ENCODE measurements at regions not wholly inside any gene's neighbourhood (a gene's known extent, or its start where the extent isn't known, plus 50 kb on each side); places are given as distances from the start of the nearest gene placed in this dataset.
"Not testable (repeated sequence)": the region's sequence is repeated elsewhere in the genome, so short reads cannot be mapped to it uniquely, and the experiment has no call there.

DNA sequence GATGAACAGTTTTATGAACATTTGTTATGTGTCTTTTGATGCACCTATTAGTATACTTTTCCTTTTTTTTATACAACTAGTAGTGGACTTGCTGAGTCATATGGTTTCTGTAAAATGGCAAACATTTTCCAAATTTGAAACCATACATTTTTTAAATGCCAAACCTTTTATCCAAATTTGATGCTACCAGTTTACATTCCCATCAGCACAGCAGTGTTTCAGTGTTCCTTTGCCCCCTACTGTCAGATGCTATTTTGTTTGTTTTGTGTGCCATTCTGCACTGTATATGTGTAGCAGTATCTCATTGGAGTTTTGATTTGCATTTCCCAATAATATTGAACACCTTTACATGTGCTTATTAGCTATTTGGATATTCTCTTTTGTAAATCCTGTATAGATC, 219.4 kb downstream of the TANC2 start:
- no peak for DNase-seq

GRCh38 chr17:63189082-63189481, 223.0 kb downstream of the TANC2 start:
- DNase-seq: no peak

- no peak for DNase-seq
Observed at GRCh38 chr17:63189930-63190329, 223.9 kb downstream of the TANC2 start.

DNA sequence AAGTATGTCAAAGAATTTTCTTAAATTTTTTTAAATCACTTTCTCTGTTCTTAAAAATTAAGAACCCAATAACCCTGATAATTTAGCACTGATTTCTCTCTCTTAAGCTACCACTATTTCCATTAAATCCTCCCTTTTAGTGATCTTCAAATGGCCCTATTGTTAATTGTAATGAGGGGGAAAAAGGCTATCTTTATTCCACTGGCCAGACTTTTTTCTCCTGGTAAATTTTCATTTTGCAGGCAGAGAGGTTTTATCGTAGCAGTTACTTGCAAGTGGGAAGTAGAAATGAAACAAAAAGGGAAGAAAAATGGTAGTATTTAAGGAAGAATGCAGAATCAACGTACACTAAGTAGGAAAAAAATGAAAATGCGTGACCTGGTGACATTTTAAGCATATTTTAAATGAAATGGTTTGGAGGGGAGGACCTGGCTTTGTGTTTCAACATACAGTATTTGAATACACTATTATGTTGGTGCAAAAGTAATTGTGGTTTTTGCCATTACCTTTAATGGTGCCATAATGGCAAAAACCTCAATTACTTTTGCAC, 224.9 kb downstream of the TANC2 start:
- no peak for DNase-seq

DNA sequence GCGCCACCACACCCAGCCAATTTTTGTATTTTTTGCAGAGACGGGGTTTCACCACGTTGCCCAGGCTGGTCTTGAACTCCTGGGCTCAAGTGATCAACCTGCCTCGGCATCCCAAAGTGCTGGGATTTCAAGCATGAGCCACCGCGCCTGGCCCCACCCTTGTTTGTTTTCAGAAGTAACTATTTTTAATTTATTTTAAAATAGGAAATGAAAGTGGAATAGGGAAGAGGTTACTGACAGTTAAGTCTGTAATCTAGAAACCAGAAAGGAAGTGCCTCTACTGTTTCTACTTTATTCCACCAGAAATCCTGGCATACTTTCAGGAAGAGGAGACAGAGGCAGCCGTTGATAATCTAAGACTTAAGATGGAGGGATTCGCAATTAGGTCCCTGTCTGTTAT, 225.6 kb downstream of the TANC2 start:
- DNase-seq: no peak

GRCh38 chr17:63193827-63194226, 227.8 kb downstream of the TANC2 start:
- no peak for DNase-seq

DNA sequence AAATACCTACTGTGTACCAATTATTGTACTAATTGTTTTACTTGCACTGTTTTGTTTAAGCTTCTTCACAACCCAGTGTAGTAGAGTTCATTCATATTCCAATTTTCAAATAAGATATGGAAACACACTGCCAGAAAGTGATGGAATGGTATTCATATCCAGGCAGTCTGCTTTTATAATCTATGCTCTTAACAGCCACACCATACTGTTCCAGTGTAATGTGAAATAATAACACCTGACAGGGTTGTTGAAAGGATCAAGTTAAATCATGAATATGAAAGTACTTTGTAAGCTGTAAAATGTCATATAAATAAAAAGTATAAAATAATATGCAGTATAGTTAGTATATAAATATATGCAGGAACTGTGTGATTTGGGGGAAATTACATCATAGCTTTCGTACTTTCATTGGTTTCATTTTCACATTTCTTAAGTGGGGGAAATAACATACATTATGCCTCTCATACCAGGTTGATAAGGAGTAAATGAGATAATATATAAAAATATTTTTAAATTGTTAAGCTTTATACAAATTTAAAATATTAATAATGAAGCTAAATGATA, 230.8 kb downstream of the TANC2 start:
- no peak for DNase-seq

- no peak for DNase-seq
Observed at GRCh38 chr17:63203652-63204051, 237.6 kb downstream of the TANC2 start.

DNA sequence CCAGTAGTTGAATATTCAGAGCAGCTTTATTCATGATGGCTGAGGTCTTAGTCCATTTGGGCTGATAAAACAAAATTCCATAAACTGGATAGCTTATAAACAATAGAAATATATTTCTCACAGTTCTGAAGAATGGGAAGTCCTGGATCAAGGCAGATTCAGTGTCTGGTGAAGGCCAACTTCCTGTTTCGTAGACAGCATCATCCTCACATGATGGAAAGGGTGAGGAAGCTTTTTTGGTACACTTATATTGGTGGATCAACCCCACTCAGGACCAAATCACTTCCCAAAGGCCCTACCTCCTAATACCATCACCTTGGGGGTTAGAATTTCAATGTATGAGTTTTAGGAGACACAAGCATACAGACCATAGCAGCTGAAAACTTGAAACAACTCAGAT, 224.2 kb downstream of the CYB561 start:
- no peak for DNase-seq

- DNase-seq: no peak
Observed at GRCh38 chr17:63222655-63223054, 223.5 kb downstream of the CYB561 start.

GRCh38 chr17:63223212-63223911, 222.7 kb downstream of the CYB561 start:
- DNase-seq: no peak

DNA sequence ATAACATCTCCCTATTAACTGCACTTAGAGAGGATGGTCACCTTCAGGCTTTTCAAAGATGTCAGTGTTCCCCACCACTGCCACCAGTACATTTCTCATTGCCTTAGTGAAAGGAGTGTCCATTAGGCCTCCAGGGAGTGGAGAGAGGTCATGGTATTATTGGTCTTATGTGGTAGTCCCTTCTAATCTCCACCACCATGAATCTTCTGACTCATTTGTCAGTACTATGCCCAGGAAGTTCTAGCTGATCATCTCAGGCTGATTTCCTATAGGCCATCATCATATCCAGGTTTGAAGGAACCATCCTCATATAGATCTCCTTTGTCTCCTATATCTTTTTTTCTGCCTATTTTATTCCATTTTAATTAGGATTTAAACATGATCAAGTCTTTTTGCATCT, 221.5 kb downstream of the CYB561 start:
- DNase-seq: no peak

GRCh38 chr17:63226720-63227119, 219.4 kb downstream of the CYB561 start:
- not testable (repeated sequence) for DNase-seq

DNA sequence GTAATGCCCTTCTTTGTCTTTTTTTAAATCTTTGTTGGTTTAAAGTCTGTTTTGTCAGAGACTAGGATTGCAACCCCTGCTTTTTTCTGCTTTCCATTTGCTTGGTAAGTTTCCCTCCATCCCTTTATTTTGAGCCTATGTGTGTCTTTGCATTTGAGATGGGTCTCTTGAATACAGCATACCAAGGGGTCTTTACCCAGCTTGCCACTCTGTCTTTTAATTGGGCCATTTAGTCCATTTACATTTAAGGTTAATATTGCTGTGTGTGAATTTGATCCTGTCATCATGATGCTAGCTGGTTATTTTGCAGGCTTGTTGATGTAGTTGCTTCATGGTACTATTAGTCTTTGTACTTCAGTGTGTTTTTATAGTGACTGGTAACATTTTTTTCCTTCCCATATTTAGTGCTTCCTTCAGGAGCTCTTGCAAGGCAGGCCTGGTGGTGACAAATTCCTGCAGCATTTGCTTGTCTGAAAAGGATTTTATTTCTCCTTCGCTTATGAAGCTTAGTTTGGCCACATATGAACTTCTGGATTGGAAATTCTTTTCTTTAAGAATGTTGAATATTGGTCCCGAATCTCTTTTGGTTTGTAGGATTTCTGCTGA, 215.0 kb downstream of the CYB561 start:
- not testable (repeated sequence) for DNase-seq

DNA sequence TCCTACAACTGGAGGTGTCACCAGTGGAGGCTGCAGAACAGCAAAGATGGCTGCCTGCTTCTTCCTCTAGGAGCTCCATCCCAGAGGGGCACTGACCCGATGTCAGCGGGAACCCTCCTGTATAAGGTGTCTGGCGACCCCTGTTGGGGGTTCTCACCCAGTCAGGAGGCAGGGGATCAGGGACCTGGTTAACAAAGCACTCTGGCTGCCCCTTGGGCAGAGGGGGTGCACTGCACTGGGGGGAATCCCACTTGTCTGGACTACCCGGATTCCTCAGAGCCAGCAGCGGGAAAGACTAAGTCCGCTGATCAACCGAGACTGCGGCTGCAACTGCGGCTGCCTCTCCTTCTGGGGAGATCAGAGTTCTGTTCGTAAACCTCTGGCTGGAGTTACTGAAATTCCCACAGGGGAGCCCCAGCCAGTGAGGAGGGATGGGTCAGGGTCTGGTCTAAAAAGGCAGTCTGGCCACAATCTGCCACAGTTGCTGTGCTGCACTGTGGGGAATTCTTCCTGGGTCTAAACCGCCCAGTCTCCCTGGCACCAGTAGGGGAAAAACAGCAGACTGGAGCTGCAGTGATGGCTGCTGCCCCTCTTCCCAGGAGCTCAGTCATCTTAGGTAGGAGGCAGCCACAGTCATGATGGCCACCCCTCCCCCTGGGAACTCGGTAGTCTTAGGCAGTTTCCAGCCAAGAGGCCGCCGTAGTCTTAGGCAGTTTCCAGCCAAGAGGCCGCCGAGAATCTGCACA, 213.4 kb downstream of the CYB561 start:
- DNase-seq: no peak

DNA sequence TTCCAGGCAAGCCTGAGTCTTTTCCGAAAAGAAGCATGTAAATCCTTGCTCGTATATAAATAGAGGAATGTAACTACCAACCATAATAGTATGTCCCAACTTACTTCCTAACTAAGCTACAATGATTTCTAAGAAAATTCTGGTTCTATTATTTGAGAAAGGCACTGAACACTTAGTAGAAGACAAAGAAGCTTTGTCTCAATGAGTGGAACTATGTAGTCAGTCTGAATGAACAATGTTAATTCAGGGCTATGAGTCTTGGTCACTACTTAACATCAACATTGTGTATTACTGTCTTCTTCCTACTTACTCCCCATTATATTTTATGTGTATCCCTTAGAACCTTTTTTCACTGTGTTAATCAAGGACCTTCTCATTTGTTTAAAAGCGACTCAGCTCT, 206.0 kb downstream of the CYB561 start:
- no peak for DNase-seq

DNA sequence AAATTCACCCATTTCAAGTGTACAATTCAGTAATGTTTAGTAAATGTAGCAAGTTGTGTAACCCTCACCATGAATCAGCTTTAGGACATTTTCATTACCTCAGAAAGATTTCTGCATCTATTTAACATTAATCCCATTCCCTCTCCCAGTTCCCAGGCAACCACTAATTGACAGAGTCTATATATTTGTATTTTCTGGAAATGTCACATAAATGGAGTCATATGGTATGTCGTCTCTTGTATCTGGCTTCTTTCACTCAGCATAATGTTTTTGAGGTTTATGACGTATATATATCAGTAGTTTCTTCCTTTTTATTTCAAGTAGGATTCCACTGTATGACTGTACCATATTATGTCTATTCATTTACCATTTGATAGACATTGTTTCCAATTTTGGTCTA, 199.8 kb downstream of the CYB561 start:
- DNase-seq: no peak

DNA sequence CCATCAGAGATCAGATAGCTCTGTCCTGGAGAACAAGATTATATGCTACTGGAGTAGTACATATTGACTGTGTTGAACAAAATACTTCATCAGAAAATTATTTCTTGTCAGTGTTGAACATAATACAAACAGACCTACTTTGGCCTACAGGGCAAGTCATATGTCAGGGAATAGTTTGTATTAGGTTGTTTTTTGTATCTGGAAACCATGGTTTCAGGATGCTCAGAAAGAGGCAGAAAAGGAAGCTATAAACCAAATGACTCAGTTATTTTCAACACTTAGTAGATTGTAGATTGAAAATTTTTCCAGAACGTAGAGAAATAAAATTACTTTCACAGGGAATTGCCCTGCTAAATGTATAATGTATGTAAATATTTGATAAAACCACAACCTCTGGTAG, 198.4 kb downstream of the CYB561 start:
- no peak for DNase-seq

DNA sequence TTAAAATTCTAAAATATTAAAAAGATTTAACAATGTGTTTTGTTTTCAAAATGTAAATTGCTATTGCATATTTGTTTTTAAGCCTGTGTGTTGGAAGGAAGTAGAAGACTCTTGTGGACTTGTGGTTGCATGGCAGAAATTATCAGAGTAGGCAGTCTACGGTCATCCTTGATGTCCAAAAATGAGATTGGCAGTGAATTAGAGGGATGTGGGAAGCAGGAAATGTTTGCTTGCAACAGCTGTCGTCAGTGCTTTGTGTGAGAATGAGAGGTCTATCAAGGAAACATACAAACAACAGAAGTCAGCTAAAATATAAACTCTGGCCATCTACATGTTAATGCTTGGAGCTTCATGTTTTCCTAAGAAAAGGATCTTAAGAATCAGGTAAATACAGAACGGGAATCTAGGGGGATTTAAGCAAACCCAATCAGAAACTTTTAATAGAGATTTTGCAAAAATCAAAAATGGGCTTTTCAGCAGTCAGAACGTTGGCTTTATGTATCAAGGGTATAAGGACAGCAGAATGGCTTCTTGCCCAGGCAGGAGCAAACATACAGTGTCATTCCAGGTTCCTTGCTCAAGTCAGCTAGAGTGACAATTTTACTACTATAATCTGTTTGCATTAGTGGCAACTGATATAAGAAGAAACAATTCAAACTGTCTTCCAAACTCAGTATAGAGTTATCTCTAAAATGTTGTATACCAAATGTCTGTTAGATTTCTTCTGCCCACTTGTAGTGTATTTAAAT, 196.7 kb downstream of the CYB561 start:
- DNase-seq: no peak

GRCh38 chr17:63250830-63251229, 195.3 kb downstream of the CYB561 start:
- no peak for DNase-seq

DNA sequence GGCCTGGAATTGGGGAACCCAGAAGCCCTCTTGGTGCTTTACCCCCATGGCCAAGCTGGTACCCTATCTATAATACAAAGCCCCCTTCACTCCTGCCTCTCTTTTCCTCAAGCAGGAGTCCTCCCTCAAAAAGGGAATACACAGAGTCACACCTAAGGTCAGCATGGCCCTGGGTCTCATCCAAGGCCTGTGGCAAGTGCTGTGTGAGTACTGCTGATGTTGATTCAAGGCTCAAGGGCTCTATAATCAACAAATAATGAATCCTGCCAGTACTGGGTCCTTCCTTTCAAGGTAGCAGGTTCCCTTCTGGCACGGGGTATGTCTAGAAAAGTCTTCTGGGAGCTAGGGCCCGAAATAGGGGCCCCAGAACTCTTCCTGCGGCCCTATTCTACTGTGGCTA, 187.3 kb downstream of the CYB561 start:
- DNase-seq: no peak

- DNase-seq: no peak
Observed at GRCh38 chr17:63262751-63263476, 183.2 kb downstream of the CYB561 start.
